ENCODE measurements at regions not wholly inside any gene's neighbourhood (a gene's known extent, or its start where the extent isn't known, plus 50 kb on each side); places are given as distances from the start of the nearest gene placed in this dataset.

DNA sequence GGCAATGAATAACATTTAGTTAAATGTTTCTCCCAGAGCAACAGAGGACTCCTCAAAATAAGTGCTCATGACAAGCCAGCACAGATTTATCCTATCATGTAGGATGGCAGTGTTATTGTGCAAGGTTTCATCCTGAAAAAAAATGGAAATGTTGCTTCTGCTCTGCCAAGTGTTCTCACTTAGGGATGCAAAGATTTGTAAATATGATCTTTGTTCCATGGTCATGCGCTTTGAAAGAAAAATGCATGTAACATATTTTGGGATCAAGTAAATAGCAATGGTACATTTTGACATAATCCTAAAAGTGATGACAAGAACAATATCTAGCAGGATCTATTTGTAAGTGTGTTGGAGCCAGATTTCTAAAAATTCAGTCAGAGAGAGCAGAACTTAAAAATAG, 229.5 kb upstream of the CCDC150 start:
- no peak for TF ChIP-seq YY1 (IDR thresholded peaks at IDR 0.05; ENCODE audit: insufficient read depth, insufficient read length)
- TF ChIP-seq ZNF274 (IDR thresholded peaks at IDR 0.05; ENCODE audit: low read depth, low read length) = no peak
- TF ChIP-seq SUZ12 (IDR thresholded peaks at IDR 0.05; ENCODE audit: extremely low read depth, insufficient read depth, insufficient read length) = no peak
